ENCODE measurements at regions not wholly inside any gene's neighbourhood (a gene's known extent, or its start where the extent isn't known, plus 50 kb on each side); places are given as distances from the start of the nearest gene placed in this dataset.

DNA sequence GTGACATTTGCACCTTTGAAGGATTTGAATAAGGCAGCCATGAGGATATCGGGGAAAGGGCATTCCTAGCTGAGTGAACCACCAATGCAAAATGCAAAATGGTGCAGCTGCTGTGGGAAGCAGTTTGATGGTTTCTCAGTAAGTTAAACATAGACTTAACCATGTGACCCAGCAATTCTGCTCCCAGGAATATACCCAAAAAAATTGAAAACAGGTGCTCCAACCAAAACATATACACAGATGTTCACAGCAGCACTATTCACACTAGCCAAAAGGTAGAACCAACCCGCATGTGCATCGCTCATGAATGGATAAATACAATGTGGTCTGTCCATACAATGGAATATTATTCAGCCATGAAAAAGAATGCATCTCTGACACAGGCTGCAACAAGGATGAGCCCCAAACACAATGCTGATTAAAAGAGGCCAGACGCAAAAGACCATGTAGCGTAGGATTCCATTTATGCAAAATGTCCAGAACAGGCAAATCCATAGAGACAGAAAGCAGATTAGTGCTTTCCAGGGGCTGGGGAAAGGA is 215.0 kb upstream of the MYL2 start:
- TF ChIP-seq, protein P1, sequence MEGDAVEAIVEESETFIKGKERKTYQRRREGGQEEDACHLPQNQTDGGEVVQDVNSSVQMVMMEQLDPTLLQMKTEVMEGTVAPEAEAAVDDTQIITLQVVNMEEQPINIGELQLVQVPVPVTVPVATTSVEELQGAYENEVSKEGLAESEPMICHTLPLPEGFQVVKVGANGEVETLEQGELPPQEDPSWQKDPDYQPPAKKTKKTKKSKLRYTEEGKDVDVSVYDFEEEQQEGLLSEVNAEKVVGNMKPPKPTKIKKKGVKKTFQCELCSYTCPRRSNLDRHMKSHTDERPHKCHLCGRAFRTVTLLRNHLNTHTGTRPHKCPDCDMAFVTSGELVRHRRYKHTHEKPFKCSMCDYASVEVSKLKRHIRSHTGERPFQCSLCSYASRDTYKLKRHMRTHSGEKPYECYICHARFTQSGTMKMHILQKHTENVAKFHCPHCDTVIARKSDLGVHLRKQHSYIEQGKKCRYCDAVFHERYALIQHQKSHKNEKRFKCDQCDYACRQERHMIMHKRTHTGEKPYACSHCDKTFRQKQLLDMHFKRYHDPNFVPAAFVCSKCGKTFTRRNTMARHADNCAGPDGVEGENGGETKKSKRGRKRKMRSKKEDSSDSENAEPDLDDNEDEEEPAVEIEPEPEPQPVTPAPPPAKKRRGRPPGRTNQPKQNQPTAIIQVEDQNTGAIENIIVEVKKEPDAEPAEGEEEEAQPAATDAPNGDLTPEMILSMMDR (IDR thresholded peaks at IDR 0.05): no peak
- TF ChIP-seq POLR2A (IDR thresholded peaks at IDR 0.05) (no peak), POLR2AphosphoS5 (IDR thresholded peaks at IDR 0.05) (no peak), EP300 (IDR thresholded peaks at IDR 0.05) (no peak)
